CD4-positive, alpha-beta T cell treated with Interleukin-17A for 4 hours (primary cell): ENCODE measurements at regions not wholly inside any gene's neighbourhood (a gene's known extent, or its start where the extent isn't known, plus 50 kb on each side); places are given as distances from the start of the nearest gene placed in this dataset.
"Not testable (repeated sequence)": the region's sequence is repeated elsewhere in the genome, so short reads cannot be mapped to it uniquely, and the experiment has no call there.

Experiments
- DNase-seq: peaks from one replicate; pipeline ENCODE4 v3.0.0-alpha.2; 2020; ENCODE audit warnings: mixed read lengths

DNA sequence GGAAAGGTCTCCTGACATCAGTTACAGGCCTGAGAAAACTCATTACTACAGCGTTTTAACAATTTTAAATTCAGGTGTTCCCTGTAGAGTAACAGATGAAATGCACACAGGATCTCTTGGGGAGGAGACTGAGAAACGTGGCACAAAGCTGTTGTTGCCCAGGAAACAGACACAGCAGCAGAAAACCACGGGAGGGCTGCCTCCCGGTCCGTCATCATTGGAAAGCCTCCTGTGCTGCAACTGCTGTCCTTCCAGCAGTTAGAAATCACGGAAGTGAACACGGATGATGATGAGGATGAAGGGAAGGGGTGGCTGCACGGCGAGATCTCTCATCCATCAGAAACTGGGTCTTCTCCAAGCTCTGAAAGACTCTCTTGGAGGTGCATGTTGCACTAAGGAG, 94.6 kb upstream of the RNF32 start:
- no peak for DNase-seq

DNA sequence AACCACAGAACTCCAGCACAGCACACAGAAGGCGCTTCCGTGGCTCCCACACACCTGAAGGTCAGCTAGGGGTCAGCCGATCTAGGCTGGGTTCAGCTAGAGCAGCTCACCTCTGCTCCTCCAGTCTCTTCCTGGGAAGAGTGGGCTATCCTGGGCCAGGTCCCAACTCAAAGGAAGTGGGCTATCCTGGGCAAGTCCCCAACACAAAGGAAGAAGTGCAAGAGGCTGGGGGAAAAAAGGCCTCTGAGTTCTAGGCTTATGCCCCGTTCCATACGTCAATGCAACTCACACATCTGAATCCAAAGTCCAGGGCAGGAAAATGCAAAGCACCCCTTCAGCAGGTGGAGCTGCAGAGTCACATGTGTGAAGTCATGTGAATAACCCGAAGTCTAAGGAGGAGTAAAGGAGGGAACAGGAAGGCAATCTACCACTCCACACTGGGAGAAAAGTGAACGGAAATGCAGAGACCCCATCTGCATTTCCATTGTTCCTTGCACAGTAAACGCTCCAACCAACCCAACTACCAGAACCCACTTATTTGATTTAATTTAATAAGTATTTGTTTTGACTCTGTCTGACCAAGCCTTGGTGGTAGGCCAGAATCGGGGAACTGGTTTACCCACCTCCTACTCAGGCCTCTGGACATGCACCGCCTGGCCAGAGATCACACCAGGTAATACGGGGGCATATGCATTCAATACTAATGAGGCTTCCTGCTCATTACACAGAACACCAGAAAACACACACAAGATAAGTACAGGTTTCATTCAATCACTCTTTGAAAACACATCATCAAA, 95.5 kb upstream of the RNF32 start:
- no peak for DNase-seq

DNA sequence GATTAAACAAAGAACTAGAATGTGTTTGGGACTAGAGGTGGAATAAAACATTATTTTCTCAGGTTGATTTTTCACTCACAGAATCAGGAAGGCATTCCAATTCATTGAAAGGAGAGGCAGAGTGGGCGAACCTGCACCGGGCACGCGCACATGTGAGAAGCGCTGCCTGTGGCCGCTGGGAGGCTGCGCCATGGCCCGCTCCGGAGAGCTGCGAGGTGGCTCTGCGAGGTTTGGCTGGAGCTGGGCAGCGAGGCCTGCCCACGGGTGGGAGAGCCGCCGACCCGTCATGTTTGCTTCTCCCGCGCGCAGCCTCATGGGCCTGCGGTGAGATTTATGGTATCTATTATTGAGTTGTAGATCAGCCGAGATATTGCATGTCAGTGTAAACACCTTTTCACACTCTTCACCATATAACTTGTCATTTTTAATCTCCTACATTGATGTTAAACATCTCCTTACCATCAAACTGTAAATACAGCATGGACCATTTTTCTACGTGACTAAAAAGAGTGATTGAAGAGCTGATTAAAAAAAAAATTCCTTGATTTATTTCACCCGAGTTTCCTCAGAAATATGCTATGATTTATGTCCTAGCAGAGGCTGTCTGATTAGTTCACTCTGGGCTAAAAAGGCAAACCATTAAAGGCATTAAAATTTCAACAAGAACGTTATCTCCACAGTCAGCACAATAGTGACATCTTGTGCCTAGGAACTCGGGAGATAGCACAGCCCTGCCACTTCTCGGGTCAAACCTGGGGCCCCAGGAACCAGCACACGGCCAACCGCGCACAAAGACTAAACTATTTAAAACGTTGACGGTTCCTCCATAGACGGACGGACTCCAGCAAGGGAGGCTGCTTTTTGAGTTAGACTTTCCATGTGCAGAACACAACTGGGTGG, 96.6 kb upstream of the RNF32 start:
- DNase-seq, result no peak

DNA sequence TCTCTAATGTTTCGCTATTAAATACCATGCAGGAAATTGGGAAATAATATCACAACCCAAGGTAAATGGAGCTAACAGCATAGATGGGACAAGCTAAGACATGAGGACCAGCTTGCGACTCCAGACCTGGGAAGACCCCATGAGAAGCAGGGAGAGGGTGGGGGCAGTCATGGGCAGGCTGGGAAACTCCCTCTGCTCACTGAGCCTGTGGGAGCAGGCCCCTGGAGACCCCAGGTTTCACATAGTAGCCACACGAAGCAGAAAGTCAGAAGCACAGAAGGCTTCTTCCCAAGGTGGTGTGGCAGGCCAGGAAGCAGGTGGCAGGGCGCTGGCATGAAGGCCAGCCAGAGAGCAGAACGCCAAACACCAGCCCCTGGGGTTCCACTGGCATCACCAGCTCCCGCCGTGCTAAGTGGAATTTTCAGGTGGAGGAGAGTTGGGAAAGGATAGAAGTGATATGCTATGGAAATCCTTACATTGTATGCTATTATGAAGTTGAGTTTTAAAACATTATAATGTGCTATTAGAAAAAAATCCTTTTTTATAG, 99.9 kb upstream of the RNF32 start:
- DNase-seq, result no peak

DNA sequence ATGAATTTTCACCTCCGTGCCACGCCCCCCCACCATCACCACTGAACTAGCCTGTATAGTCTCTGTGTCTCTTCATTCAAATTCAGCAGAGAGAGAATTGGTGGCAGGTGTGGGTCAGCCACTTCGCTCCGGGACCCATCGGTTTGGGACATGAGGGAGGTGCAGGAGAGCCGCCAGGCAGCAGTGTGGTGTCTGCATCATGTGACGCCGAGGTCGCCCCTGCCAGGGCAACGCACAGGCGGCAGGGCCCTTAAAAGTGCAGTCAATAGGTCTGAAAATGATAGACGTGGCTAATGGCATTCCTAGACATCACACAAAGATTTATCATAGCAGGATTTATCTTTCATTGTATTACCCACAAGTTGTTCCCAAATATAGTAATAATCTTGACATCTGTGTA, 100.6 kb upstream of the RNF32 start:
- DNase-seq, result no peak

DNA sequence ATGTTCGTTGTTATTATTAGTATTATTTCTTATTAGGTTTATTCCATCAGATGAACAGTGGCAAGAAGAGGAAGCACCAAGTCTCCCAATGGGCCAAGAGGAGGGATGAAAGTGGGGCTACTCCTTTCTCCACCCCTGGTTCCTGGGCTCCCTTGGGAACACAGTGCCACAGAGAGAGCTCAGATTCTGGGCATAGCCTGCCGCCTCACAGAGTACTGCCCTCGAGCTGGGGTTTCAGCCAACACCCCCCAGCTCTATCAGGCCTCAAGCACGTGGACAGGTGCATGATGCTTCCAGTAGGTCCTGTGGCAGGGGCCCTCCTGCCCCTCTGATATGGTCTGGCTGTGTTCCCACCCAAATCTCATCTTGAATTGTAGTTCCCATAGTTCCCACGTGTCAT, 103.6 kb upstream of the RNF32 start:
- no peak for DNase-seq

DNA sequence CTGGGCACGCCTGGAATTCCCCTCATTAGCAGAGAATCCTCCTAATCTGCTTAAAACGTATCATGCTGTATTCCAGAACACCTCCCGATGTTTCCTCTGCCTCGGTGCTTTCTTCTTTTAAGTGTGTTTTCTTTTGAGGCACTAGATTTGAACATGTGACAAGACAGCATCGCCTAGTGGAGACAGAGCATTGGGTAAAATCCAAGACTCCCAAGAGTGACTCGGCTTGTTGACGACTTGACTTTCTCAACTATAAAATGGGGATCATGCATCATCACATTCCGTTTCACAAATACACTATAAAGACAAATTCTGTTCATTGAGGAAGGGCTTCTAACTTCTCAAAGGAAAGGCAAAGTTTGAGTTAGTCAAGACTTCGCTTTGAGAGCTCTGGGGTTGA, 105.6 kb upstream of the RNF32 start:
- DNase-seq, result no peak

DNA sequence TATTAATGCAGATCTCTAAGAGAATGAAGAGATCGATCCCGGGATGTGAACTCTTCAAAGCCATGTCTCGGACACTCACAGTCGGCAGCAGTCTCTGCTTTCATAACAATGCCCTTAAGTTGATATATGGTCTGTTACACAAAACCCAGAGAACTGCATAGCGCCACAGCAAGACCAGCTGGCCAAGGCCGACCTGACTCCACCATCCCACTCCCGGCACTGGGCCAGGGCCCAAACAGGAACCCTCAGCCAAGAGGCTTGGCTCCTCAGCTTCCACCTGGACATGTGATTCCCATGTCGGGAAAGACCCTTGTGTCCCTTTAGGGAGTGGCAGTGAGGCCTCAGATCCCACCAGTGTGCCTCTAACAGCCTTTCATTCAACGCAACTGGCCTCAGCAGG, 106.6 kb upstream of the RNF32 start:
- no peak for DNase-seq

DNA sequence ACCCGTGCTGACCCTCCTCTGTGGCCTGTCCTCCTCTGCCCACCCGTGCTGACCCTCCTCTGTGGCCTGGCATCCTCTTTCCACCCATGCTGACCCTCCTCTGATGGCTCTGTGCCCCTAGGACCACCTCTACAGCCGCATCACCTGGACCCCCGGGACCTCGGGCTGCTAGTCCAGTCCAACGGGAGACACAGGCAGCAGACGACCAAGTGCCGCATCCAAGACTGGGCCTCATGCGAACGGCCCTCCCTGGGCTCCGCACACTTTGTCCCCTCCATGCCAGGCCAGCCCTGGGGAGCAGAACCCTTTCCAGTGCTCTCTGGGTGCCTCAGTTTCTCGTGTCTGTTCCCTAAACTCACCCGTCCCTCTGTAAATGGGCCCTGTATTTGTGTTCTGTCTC, 107.2 kb upstream of the RNF32 start:
- DNase-seq, result no peak

DNA sequence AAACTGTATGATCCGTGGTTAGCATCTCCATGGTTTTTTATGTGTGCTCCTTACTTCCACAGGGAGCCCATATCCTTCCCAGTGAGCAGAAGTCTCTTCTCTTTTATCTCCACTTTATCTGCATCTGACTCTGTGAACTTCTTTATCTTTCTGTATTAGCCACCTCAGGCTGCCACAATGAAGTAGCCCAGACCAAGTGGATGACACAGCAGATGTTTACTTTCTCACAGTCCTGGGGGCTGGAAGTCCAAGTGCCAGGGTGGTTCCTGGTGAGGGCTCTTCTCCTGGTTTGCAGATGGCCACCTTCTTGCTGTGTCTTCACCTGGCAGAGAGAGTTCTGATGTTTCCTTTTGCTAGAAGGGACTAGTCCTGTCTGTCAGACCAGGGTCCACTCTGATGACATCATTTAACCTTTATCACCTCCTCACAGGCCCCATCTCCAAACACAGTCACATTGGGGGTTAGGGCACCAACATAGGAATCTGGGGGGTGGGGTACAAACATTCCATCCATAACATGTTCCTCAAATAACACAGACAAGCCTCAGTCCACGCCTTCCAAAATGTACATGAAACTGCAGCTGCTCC, 108.5 kb upstream of the RNF32 start:
- no peak for DNase-seq

DNA sequence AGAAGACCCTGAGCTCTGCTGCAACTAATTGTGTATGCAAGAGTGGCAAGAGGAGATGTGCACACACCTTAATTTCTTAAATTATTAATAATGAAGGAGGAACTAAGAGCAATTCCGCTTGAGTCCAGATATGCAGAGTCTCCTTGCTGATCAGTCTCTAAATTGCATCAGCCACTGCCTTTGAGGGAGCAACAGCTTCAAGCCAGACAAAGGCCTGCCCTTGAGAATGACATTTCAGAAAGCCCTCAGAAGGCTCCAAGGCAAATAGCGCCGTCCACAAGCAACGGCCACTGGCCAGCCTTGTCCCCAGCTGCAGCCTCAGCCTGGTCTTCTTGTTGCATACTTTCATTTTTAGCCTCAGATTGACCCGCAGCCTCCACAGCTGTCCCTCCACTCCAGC, 110.6 kb upstream of the RNF32 start:
- DNase-seq, result no peak

DNA sequence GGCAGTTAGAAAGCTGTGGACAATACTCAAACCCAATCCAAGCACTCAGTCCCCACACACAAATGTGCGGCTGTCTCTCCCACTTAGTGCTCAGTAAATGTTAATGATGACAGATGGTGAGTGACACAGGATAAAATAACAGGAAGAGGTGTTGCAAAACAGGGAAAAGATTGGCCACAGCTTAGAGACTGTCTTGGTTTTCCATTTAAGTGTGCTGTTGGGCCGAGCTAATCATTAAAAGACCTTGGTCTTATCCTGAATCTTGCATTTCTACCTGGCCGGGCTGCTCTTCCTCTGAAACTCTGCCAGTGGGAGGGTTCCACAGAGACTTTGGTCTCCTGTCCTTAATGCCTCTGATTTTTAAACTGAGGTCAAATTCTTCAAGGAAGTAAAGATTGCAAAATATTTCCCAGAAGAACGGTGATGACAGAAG, 113.1 kb upstream of the RNF32 start:
- DNase-seq, result no peak

DNA sequence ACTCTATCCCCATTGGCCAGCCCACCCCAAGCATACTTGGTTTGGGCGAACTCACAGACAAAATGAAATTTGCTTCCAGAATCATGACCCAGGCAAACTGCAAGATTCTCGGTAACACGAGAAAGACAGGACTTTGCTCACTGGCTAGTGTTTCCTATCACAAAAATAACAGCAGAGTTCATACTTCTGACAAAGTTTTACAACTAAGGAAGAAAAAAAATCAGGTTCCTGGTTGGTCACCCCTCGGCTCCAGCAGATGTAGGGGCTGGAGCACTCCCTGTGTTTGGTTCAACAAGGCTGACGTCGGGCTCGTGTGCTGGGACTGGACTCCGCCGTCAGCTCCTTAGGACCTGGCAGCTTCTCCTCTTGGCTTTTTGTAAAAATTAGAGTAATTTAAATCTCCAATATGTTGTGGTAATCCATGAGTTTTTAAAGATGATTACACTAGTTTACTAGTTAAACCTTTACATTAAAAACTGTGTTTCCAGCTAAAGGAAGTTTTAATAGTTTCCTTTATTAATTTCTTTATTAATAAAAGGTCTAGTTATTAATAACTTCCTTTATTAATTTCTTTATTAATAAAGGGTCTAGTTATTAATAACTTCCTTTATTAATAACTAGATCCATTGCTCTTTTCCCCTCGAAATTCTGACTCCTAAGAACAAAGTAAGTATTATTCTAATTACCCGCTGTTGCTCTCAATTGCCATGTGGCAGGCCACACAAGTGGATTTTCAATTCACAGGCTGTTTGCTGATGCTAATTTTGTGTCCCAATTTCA, 115.6 kb upstream of the RNF32 start:
- DNase-seq, result no peak

DNA sequence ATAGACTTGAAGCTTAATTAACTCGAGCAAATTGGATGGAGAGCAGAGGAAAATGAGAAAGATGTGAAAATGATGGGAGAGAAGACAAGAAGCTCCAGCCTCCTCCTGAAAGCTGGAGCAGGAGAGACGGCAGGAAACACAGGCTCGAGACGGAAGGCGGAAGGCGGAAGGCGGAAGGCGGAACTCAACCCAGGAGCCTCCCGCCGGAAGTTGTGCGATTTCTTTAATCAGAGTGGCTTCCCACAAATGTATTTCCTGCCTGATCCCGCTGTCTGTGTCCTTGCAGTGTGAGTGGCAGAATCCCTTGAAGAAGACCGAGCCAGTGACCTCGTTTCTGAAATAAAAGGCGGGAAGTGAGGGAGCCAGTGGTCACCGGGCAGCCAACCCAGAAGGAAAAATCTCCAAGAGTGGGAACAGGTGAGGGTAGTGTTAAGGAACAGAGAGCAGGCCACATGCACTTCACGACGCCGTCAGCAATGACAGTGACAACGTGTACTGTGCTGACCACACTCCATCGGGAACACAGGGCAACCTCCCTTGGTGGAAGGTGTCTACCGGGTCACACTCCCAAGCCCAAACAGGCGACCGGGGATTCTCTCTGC, 117.0 kb upstream of the RNF32 start:
- no peak for DNase-seq

DNA sequence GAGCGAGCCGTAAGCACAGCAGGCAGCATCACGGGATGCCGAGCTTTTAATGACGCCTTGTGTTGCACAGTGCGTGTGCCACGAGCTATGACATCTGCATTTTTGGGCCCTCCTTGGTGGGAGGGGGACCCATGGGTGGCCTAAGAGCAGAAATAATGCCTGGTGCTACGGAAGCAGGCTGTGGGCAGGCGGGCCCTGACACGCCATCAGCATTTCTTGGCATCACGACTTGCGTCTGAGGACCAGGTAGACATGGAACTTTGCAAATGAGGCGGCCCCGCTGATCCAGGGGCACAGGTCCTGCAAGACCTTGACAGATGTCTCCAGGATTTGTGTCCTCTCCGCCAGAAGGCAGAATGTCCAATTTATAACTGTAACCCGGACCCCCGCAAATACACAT, 117.8 kb upstream of the RNF32 start:
- DNase-seq, result no peak

DNA sequence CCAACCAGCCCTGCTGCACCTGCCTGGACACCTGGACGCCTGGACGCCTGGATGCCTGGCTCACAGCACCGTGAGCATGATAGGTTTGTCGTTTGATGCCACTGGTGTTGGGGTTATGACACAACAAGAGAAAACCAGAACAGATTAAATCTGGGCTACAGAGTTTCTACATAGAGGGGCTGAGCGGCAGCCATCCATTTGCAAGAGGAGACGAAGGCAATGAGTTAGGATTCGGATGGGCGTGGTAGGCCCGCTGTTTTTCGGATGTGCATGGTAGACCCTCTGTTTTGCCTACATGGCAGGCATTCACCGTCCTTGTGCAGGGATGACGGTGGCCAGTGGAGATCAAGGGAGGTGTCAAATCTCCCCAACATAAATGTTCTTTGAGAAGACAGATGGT, 121.5 kb upstream of the RNF32 start:
- DNase-seq, result no peak

DNA sequence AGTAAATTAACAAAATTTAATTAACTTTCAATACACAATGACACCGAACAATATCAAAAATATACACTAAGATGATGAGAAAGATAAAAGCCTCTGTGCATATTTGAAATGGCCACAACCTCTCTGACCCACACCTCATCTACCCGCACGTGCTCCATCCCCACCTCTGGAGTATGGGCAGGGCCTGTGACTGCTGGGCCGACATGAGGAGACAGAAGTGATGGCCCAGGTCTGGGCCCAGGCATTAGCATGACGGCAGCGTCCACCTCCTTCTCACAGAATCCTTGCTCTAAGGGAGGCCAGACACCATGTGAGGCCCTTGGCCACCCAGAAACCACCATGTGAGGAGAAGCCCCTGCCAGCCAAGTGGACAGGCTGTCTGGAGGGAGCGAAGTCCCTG, 122.1 kb upstream of the RNF32 start:
- DNase-seq, result no peak

DNA sequence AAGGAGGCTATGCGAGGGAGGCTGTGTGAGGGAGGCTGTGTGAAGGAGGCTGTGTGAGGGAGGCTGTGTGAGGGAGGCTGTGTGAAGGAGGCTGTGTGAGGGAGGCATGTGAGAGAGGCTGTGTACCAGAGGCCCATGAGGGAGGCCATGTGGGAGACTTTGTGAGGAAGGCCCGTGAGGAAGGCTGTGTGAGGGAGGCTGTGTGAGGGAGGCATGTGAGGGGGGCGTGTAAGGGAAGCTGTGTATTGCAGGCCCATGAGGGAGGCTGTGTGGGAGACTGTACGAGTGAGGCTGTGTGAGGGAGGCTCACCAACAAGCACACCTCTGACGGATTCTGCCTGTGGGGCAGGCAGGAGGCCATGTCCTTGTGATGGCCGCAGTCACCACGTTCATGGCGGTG, 122.7 kb upstream of the RNF32 start:
- not testable (repeated sequence) for DNase-seq

DNA sequence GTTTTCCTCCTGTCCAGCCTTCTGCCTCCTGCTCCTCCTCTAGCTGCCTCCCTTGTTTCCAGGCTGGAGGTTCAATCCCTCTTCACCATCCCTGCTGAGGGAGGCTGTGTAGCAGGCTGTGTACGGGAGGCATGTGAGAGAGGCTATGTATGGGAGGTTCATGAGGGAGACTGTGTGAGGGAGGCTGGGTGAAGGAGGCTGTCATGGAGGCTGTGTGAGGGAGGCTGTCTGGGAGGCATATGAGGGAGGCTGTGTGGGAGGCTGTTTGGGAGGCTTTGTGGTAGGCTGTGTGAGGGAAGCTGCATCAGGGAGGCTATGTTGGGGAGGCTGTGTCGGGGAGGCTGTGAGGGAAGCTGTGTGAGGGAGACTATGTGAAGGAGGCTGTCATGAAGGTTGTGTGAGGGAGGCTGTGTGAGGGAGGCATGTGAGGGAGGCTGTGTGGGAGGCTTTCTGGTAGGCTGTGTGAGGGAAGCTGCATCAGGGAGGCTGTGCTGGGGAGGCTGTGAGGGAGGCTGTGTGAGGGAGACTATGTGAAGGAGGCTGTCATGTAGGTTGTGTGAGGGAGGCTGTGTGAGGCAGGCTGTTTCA, 123.7 kb upstream of the RNF32 start:
- DNase-seq, result no peak

DNA sequence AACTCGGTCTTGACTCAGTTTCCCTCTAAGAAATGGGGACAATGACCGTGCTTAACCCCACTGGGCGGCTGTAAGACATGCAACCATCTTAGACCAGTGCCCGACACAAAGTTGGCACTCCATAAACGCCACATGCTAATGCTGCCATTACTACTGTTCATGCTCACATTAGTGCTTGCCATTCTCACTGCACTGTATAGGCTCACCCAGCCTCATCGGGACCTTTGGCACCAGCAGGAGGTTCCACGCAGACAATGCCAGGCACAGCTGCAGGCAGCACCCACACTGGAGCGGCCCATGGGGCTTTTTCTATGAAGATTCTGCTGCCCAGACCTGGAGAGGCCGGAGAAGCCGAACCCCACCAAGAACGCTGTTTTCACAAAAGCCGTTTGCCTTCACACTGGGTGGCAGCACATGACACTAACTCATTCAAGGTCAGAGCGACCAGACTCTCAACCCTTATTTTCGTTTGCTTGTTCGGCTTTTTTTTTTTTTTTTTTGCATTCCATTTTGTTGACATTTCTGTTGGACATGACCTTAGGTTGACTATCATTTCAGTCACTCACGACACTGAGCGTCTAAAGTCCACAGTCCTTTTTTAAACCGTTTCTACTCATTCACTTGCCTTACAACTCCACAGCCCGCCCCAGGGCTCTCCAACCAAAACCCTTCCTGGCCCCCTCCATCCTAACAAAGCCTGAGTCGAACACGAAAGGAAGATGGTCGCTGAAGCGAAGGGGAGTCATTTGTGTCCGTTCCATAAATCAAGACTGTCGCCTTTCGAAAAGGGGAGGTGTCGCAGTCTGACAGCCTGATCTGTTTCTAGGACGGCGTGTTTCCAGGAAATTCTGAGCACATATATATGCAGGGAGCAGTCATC, 124.4 kb upstream of the RNF32 start:
- no peak for DNase-seq

DNA sequence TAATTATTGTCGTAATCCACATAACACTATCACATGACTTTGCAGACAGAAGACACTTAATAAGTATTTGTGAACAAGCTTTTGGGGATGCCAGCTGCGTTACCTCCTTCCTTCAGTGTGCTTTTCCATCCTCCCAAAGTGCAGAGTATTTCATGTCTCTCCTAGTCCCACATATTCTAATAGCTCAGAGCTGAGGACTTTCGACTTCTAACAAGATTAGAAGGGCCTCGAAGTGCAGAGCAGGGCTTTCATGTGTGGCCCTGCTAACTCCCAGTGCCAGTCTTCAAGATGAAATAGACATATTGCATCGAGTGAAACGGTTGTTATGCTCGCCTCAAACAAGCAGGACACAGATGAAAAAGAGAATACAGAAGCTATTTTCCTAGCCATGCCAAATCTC, 125.7 kb upstream of the RNF32 start:
- DNase-seq, result no peak
